Activated B cell treated with CpG ODN at 0.5 μM for 24 hours (primary cell): ENCODE measurements at regions not wholly inside any gene's neighbourhood (a gene's known extent, or its start where the extent isn't known, plus 50 kb on each side); places are given as distances from the start of the nearest gene placed in this dataset.

ENCODE experiments used
- ATAC-seq: fragments of 200-7000 bp; cut with Tn5 transposase; one replicate; pipeline ENCODE4 v1.10.0; 2021; ENCODE audit warnings: low read depth, mild to moderate bottlenecking, moderate library complexity
- CTCF ChIA-PET: fragments of 350-600 bp; sonication (Branson Sonifier 250); formaldehyde crosslinking; loops from one replicate; lab custom pipeline; 2021; ENCODE audit warnings: antibody characterized with exemption; lab: Charles Lee
- POLR2A ChIA-PET: fragments of 350-600 bp; sonication (Branson Sonifier 250); formaldehyde crosslinking; loops from one replicate; lab custom pipeline; 2021; ENCODE audit warnings: antibody characterized with exemption; lab: Charles Lee
- DNase-seq: peaks from one replicate; pipeline ENCODE4 v3.0.0; 2022
- H3K27ac Mint-ChIP-seq: one replicate; pipeline ENCODE4 v1.8.0; 2020; ENCODE audit warnings: mixed read lengths
- H3K27me3 Mint-ChIP-seq: one replicate; pipeline ENCODE4 v1.8.0; 2021; ENCODE audit warnings: mixed read lengths
- H3K36me3 Mint-ChIP-seq: one replicate; pipeline ENCODE4 v1.8.0; 2021; ENCODE audit warnings: low read depth, mixed read lengths
- H3K4me1 Mint-ChIP-seq: one replicate; pipeline ENCODE4 v1.8.0; 2021; ENCODE audit warnings: mixed read lengths
- H3K4me3 Mint-ChIP-seq: one replicate; pipeline ENCODE4 v1.8.0; 2020; ENCODE audit warnings: mild to moderate bottlenecking, mixed read lengths
- H3K9me3 Mint-ChIP-seq: one replicate; pipeline ENCODE4 v1.8.0; 2020; ENCODE audit warnings: mixed read lengths
- CTCF ChIP-seq: fragments of 200-600 bp; IDR thresholded peaks from one replicate; pipeline ENCODE4 v1.8.0; 2022; ENCODE audit warnings: antibody characterized with exemption, mild to moderate bottlenecking
- intact Hi-C: fragments of 100-400 bp; cut with micrococcal nuclease; formaldehyde crosslinking; loops from one replicate; pipeline ENCODE4 v1.15.1; 2024

- no peaks in the 10 kb centered on the region for H3K27me3 Mint-ChIP-seq
- intact Hi-C loops, result no loop called here
- no peak for TF ChIP-seq CTCF
- CTCF ChIA-PET, result no interaction called here
- H3K4me3 Mint-ChIP-seq, result no peak overlapping the region
- no peak overlapping the region for H3K27ac Mint-ChIP-seq
- POLR2A ChIA-PET, result no interaction called here
- H3K9me3 Mint-ChIP-seq, result peaks cover 10% of the 10 kb centered on the region
- H3K4me1 Mint-ChIP-seq, result peaks cover 4% of the 10 kb centered on the region
- no peak for DNase-seq
- H3K36me3 Mint-ChIP-seq, result no peaks in the 10 kb centered on the region
- ATAC-seq, result no peak
Measured at GRCh38 chr2:166765141-166765540, 123.1 kb upstream of the XIRP2 start.

GRCh38 chr2:166764702-166765101 is 123.6 kb upstream of the XIRP2 start:
- DNase-seq (no peak), ATAC-seq (no peak)
- H3K36me3 Mint-ChIP-seq, result no peaks in the 10 kb centered on the region
- CTCF ChIA-PET, result no interaction called here
- H3K27me3 Mint-ChIP-seq, result no peaks in the 10 kb centered on the region
- no peak overlapping the region for H3K4me3 Mint-ChIP-seq
- H3K27ac Mint-ChIP-seq, result no peak overlapping the region
- H3K9me3 Mint-ChIP-seq, result peaks cover 10% of the 10 kb centered on the region
- intact Hi-C loops, result no loop called here
- peaks cover 4% of the 10 kb centered on the region for H3K4me1 Mint-ChIP-seq
- TF ChIP-seq CTCF, result no peak
- POLR2A ChIA-PET, result no interaction called here

- intact Hi-C loops, result no loop called here
- Mint-ChIP-seq H3K27me3 (no peaks in the 10 kb centered on the region), H3K9me3 (peaks cover 6% of the 10 kb centered on the region), H3K4me3 (no peak overlapping the region), H3K27ac (no peak overlapping the region), H3K36me3 (no peaks in the 10 kb centered on the region), H3K4me1 (peaks cover 4% of the 10 kb centered on the region)
- DNase-seq (no peak), ATAC-seq (no peak)
- POLR2A ChIA-PET, result no interaction called here
- no peak for TF ChIP-seq CTCF
- CTCF ChIA-PET, result no interaction called here
Measured at GRCh38 chr2:166764216-166764615, 124.1 kb upstream of the XIRP2 start.

GRCh38 chr2:166762746-166763145 is 125.5 kb upstream of the XIRP2 start:
- H3K36me3 Mint-ChIP-seq, result no peaks in the 10 kb centered on the region
- DNase-seq (no peak), ATAC-seq (no peak)
- no peak overlapping the region for H3K27ac Mint-ChIP-seq
- no peak overlapping the region for H3K4me3 Mint-ChIP-seq
- TF ChIP-seq CTCF, result no peak
- intact Hi-C loops, result no loop called here
- CTCF ChIA-PET, result no interaction called here
- H3K27me3 Mint-ChIP-seq, result no peaks in the 10 kb centered on the region
- H3K4me1 Mint-ChIP-seq, result no peaks in the 10 kb centered on the region
- no peaks in the 10 kb centered on the region for H3K9me3 Mint-ChIP-seq
- POLR2A ChIA-PET, result no interaction called here

- ChIA-PET CTCF (no interaction called here), POLR2A (no interaction called here)
- no peaks in the 10 kb centered on the region for H3K27me3 Mint-ChIP-seq
- TF ChIP-seq CTCF, result no peak
- no peaks in the 10 kb centered on the region for H3K4me1 Mint-ChIP-seq
- H3K27ac Mint-ChIP-seq, result no peak overlapping the region
- ATAC-seq (no peak), DNase-seq (no peak)
- no peaks in the 10 kb centered on the region for H3K36me3 Mint-ChIP-seq
- H3K9me3 Mint-ChIP-seq, result peaks cover 2% of the 10 kb centered on the region
- no peak overlapping the region for H3K4me3 Mint-ChIP-seq
- intact Hi-C loops, result no loop called here
Measured at GRCh38 chr2:166758956-166759355, 129.3 kb upstream of the XIRP2 start.
